Skeletal muscle satellite cell (primary cell): ENCODE measurements at regions not wholly inside any gene's neighbourhood (a gene's known extent, or its start where the extent isn't known, plus 50 kb on each side); places are given as distances from the start of the nearest gene placed in this dataset.

Experiments used
- H3K27me3 ChIP-seq: 2 replicates; pipeline ENCODE4 v1.7.0; 2013; ENCODE audit warnings: low read length; ENCODE audit not compliant: control insufficient read depth, insufficient read depth
- H3K36me3 ChIP-seq: 2 replicates; pipeline ENCODE4 v1.7.0; 2013; ENCODE audit warnings: mild to moderate bottlenecking, control low read depth, low read length; ENCODE audit not compliant: insufficient read depth
- H3K4me1 ChIP-seq: 2 replicates; pipeline ENCODE4 v1.7.0; 2013; ENCODE audit warnings: low read length; ENCODE audit not compliant: control insufficient read depth, insufficient read depth
- H3K4me2 ChIP-seq: 2 replicates; pipeline ENCODE4 v1.7.0; 2013; ENCODE audit warnings: mild to moderate bottlenecking, low read length
- H3K4me3 ChIP-seq: 2 replicates; pipeline ENCODE4 v1.7.0; 2013; ENCODE audit warnings: low read length
- H3K9ac ChIP-seq: 2 replicates; pipeline ENCODE4 v1.7.0; 2013; ENCODE audit warnings: mild to moderate bottlenecking, low read depth, low read length, moderate library complexity
- H3K9me3 ChIP-seq: replicated peaks from 2 replicates; pipeline ENCODE4 v1.7.0; 2013; ENCODE audit warnings: mild to moderate bottlenecking, control low read depth, low read length

DNA sequence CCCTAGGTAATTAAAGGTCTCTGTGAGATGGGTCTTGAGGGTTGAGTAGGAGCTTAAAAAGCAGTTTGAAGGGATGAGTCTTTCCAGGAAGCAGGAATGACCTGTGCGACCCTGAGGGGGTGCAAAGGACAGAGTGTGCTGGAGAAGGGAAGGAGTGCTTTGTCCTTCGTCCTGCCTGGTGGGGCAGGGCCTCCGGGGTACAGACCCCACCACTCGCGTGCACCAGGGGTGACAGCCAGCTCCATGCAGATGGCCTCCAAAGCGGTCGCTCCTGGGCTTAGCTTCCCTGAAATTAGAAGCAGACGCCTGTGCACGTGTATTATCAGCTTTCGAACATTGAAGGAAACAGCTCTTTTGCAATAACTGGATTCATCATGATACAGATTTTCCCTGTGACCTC lies 959.8 kb downstream of the BRD1 start:
- no peaks in the 10 kb centered on the region for H3K4me1 ChIP-seq
- H3K9me3 ChIP-seq = peaks cover 16% of the 10 kb centered on the region
- no peaks in the 10 kb centered on the region for H3K36me3 ChIP-seq
- H3K27me3 ChIP-seq = no peaks in the 10 kb centered on the region
- no peak overlapping the region for H3K4me3 ChIP-seq
- no peak overlapping the region for H3K4me2 ChIP-seq
- H3K9ac ChIP-seq = no peak overlapping the region

DNA sequence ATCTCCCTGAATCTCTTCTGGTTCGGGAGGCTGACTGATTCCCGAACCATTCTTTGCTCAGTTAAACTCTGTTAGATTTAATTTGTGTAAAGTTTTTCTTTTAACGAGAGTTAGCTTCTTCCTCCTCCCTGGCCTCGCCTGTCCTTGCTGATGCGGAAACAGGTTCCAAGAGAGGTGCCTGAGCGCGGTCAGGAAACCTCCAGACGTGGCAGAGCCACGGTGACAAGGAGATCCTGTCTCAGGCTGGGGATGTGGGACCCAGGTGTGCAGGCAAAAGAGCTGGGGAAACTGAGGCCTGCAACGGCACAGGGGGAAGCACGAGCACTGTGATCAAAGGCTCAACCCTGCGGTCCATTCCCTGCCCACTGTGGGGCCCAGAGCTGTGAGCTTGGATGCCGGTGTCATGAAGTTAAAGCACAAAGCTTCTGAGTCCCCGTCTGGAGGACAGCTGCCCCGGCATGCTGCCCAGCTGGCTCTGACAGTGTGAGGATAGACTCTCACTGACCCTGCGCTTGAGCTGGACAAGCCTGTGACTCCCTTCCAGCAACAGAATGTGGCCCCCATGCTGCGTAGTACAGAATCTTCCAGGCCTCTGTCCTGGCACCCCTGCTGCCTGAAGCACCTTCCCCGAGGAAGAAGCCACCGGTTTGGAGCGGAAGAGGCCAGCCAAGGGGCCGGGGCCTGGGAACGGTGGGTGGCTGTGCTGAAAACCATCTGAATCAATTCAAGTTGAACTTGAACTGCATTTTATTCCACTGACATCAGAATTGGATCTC lies 960.6 kb downstream of the BRD1 start:
- no peak overlapping the region for H3K4me3 ChIP-seq
- no peak overlapping the region for H3K9ac ChIP-seq
- H3K27me3 ChIP-seq = no peaks in the 10 kb centered on the region
- peaks cover 16% of the 10 kb centered on the region for H3K9me3 ChIP-seq
- no peak overlapping the region for H3K4me2 ChIP-seq
- no peaks in the 10 kb centered on the region for H3K36me3 ChIP-seq
- H3K4me1 ChIP-seq = no peaks in the 10 kb centered on the region

DNA sequence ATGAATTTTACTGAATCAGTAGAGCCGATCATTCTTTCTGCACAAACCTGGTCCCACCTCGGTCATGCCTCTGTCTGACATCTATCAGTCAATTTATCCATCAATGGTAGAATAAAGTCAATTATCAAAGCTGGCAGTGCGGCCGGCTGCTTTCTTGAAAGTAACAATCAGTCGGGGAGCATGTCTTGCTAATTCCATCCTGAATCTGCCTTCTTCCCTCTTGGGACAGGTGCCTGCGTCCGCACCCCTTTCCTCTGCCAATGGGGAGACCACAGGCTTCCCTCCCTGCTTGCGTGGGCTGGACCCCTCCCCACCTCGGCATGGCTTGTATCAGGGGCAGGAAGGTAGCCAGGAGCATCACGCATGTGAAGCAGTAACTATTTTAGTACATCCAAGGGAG lies 962.9 kb downstream of the BRD1 start:
- Histone ChIP-seq H3K9me3 (peaks cover 10% of the 10 kb centered on the region), H3K27me3 (no peaks in the 10 kb centered on the region), H3K4me1 (no peaks in the 10 kb centered on the region), H3K36me3 (no peaks in the 10 kb centered on the region), H3K4me2 (no peak overlapping the region), H3K9ac (no peak overlapping the region), H3K4me3 (no peak overlapping the region)

DNA sequence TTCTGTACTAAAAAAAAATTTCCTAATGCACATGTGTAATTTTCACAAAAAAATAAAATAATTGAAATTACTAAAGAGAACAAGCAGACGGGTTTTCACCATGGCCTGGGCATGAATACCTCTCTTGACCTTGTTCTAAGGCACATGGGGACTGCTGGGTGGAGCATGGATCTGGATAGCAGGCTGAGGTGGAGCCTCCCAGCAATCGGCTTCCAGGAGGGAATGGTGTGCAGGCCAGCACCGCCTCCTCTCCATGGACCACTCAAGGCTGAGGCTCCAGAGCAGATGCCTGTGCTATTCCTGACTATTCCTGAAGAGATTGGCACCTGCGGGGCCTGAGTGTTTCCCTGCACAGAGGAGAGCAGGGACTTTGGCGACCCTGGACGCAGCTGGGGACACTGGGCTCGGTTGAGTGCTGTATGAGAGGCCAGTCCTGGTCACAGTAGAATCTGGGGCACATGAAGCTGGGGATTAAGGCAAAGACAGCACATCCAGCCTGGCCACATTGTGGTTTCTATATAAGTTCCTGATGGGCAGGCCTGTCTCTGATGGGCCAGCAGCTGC lies 963.6 kb downstream of the BRD1 start:
- Histone ChIP-seq H3K4me1 (no peaks in the 10 kb centered on the region), H3K9me3 (peaks cover 10% of the 10 kb centered on the region), H3K4me3 (no peak overlapping the region), H3K9ac (no peak overlapping the region), H3K36me3 (no peaks in the 10 kb centered on the region), H3K27me3 (no peaks in the 10 kb centered on the region), H3K4me2 (no peak overlapping the region)

DNA sequence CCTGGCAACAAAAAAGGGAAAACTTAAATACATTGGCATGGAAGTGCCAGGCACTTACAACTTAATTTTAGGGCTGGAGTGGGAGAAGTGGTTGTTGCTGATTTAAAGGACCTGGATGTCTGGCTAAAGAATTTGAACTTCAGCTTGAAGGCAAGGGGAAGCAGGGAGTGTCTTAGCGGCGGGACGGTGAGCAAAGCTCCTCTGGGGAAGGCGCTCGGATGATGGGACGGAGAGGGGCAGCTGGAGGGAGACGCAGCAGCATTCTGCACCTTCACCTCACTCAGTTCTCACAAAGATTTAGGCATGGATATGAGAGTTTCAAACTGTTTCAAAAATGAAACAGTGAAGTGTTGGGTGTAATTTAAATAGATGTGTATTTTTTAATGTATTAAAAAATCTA lies 967.1 kb downstream of the BRD1 start:
- no peaks in the 10 kb centered on the region for H3K27me3 ChIP-seq
- no peaks in the 10 kb centered on the region for H3K4me1 ChIP-seq
- no peaks in the 10 kb centered on the region for H3K36me3 ChIP-seq
- H3K9ac ChIP-seq = no peak overlapping the region
- H3K4me3 ChIP-seq = no peak overlapping the region
- H3K9me3 ChIP-seq = peaks cover 25% of the 10 kb centered on the region
- no peak overlapping the region for H3K4me2 ChIP-seq

DNA sequence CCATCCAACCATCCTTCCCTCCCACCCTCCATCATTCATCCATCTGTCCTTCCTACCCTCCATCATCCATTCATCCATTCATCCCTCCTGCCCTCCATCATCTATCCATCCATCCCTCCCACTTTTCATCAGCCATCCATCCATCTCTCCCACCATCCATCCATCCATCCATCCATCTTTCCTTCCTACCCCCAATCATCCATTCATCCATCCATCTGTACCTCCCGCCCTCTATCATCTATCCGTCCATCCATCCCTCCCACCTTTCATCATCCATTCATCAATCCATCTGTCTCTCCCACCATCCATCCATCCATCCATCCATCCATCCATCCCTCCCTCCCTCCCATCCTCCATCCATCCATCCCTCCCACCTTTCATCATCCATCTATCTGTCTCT lies 968.8 kb downstream of the BRD1 start:
- peaks cover 35% of the 10 kb centered on the region for H3K9me3 ChIP-seq
- H3K4me1 ChIP-seq = no peaks in the 10 kb centered on the region
- no peaks in the 10 kb centered on the region for H3K36me3 ChIP-seq
- H3K9ac ChIP-seq = no peak overlapping the region
- H3K4me3 ChIP-seq = no peak overlapping the region
- H3K4me2 ChIP-seq = no peak overlapping the region
- no peaks in the 10 kb centered on the region for H3K27me3 ChIP-seq

DNA sequence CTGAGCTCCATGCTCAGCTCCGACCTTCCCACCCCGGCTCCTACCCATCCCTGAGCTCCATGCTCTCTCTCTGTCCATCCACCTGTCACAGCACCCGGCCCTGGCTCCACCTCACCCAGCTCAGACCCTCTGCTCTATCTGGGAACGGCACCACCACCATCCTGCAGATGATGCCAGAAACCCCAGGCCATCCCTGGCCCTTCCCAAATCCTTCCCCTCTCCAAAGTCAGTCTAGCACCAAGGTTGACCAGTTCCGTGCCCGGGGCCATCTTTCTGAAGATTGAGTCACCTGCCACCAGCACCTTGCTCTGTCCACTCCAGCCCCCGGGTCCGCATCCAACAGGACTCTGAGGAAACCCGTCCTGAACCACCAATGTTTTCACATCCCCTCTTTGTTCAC lies 969.6 kb downstream of the BRD1 start:
- Histone ChIP-seq H3K27me3 (no peaks in the 10 kb centered on the region), H3K4me1 (no peaks in the 10 kb centered on the region), H3K36me3 (no peaks in the 10 kb centered on the region), H3K9ac (no peak overlapping the region), H3K4me2 (no peak overlapping the region), H3K9me3 (peaks cover 36% of the 10 kb centered on the region), H3K4me3 (no peak overlapping the region)

DNA sequence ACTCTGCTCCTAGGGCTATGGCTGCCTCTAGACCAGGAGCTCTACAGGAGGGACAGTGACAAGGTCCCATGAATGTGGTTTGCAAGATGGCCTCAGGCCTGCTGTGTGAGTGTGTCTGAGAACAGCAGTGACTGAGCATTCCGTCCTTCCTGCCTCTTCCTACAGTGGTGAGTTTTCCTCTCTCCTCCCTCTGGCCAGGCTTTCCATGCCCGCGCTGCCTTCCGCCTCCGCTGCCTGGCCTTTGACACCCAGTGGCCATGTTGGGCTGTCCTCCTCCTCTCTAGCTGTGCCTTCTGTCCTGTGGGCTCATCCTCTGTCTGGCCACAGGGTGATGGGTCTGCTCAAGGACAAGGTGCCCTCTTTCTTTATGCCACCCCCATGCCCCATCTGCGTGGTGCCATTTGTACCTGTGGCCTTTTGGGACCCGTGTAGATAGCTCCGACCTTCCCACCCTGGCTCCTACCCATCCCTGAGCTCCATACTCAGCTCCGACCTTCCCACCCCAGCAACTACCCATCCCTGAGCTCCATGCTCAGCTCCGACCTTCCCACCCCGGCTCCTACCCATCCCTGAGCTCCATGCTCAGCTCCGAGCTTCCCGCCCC lies 970.4 kb downstream of the BRD1 start:
- Histone ChIP-seq H3K9ac (no peak overlapping the region), H3K4me1 (no peaks in the 10 kb centered on the region), H3K27me3 (no peaks in the 10 kb centered on the region), H3K4me3 (no peak overlapping the region), H3K36me3 (no peaks in the 10 kb centered on the region), H3K9me3 (peaks cover 36% of the 10 kb centered on the region), H3K4me2 (no peak overlapping the region)

DNA sequence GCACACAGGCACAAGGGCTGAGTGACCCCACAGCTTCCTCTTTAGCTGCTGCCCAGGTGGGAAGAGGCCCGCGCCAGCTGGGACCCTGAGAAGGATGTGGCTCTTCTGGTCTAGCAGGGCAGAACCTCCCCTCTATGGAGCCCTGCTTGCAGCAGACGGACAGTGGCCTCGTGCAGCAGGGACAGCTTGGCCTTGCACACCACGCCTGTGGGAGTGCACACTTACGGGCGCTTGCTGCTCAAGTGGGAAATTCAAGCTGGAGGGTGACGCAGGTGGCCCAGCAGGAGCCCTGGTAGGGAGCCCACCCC lies 971.4 kb downstream of the BRD1 start:
- no peak overlapping the region for H3K4me2 ChIP-seq
- no peaks in the 10 kb centered on the region for H3K27me3 ChIP-seq
- no peaks in the 10 kb centered on the region for H3K36me3 ChIP-seq
- no peak overlapping the region for H3K4me3 ChIP-seq
- H3K4me1 ChIP-seq = no peaks in the 10 kb centered on the region
- H3K9ac ChIP-seq = no peak overlapping the region
- H3K9me3 ChIP-seq = peaks cover 36% of the 10 kb centered on the region

DNA sequence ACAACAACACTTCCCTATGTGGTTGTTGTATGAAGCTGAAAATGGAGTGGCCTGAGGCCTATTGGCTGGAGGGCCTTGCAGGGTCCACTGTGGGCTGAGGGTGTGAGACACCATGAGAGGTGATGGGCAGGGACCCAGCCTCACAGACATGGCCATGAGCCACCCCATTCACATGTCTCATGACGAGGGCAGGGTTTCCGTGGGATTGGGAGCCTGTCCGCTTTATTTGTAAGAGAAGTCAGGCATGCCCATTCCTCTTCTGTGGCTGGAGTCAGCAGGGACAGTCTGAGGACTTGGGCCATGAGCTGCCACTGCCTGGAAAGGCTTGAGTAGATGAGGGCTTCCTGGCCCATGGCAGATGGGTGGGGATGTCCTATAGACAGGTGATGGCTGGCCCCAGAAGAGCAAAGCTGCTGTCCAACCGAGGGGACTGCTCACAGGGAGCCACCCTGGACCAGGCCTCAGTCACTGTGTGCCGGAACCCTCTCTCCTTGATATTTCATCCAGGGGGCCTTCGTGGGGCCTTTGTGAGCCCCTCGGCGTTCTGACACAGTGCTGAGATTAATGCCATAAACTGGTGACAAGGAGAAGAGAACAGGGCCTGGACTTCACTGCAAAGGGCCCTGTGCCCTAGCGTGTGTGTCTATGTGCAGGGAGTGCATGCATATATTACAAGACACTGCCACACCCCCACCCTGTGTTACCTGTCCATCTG lies 971.9 kb downstream of the BRD1 start:
- Histone ChIP-seq H3K9me3 (peaks cover 38% of the 10 kb centered on the region), H3K4me2 (no peak overlapping the region), H3K4me3 (no peak overlapping the region), H3K36me3 (no peaks in the 10 kb centered on the region), H3K9ac (no peak overlapping the region), H3K27me3 (no peaks in the 10 kb centered on the region), H3K4me1 (no peaks in the 10 kb centered on the region)

DNA sequence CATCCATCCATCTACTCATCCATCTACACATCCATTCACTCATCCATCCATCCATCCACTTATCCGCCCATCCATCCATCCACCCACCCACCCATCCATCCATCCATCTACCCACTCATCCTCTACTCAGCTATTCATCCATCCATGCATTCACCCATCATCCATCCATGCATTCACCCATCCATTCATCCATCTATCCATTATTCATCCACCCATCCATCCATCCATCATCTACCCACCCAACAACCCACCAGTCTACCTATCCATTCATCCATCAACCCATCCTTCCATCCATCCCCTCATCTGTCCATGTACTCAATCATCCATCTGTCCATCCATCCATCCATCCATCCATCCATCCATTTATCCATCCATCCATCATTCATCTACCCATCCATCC lies 972.7 kb downstream of the BRD1 start:
- Histone ChIP-seq H3K27me3 (no peaks in the 10 kb centered on the region), H3K9ac (no peak overlapping the region), H3K4me2 (no peak overlapping the region), H3K4me1 (no peaks in the 10 kb centered on the region), H3K9me3 (peaks cover 38% of the 10 kb centered on the region), H3K4me3 (no peak overlapping the region), H3K36me3 (no peaks in the 10 kb centered on the region)
